Loucy (cell line): ENCODE measurements at regions not wholly inside any gene's neighbourhood (a gene's known extent, or its start where the extent isn't known, plus 50 kb on each side); places are given as distances from the start of the nearest gene placed in this dataset.

ENCODE experiments used
- H2AFZ ChIP-seq: fragments of 200-600 bp; sonication (generic); 2 replicates; pipeline ENCODE4 v1.6.0; 2016; ENCODE audit warnings: antibody characterized with exemption, mild to moderate bottlenecking, low read length, moderate library complexity
- H3F3A ChIP-seq: fragments of 200-600 bp; 2 replicates; pipeline ENCODE4 v1.6.0; 2016; ENCODE audit warnings: antibody characterized with exemption, low read depth, mild to moderate bottlenecking
- H3K27me3 ChIP-seq: fragments of 200-600 bp; sonication (generic); 2 replicates; pipeline ENCODE4 v1.6.1; 2014; ENCODE audit warnings: low read length, mild to moderate bottlenecking; ENCODE audit not compliant: insufficient read depth, poor library complexity, severe bottlenecking
- H3K36me3 ChIP-seq: fragments of 200-600 bp; sonication (generic); 2 replicates; pipeline ENCODE4 v1.6.1; 2016; ENCODE audit warnings: low read length; ENCODE audit not compliant: insufficient read depth
- H3K4me1 ChIP-seq: fragments of 200-600 bp; sonication (generic); 2 replicates; pipeline ENCODE4 v1.5.1; 2014; ENCODE audit warnings: low read length, mild to moderate bottlenecking; ENCODE audit not compliant: insufficient read depth, poor library complexity, severe bottlenecking
- H3K4me2 ChIP-seq: fragments of 200-600 bp; sonication (generic); 2 replicates; pipeline ENCODE4 v1.6.0; 2014; ENCODE audit warnings: antibody characterized with exemption, low read length, low read depth, mild to moderate bottlenecking; ENCODE audit not compliant: poor library complexity, severe bottlenecking
- H3K4me3 ChIP-seq: fragments of 200-600 bp; sonication (generic); 2 replicates; pipeline ENCODE4 v1.5.1; 2014; ENCODE audit warnings: low read length, mild to moderate bottlenecking, mixed read lengths; ENCODE audit not compliant: poor library complexity, severe bottlenecking
- H3K79me2 ChIP-seq: fragments of 200-600 bp; sonication (generic); 2 replicates; pipeline ENCODE4 v1.6.1; 2014; ENCODE audit warnings: low read length; ENCODE audit not compliant: insufficient read depth
- H3K9ac ChIP-seq: fragments of 200-600 bp; sonication (generic); 2 replicates; pipeline ENCODE4 v1.6.0; 2014; ENCODE audit warnings: mild to moderate bottlenecking, low read depth, low read length, moderate library complexity; ENCODE audit not compliant: poor library complexity, severe bottlenecking
- H3K9me2 ChIP-seq: fragments of 200-600 bp; sonication (generic); replicated peaks from 2 replicates; pipeline ENCODE4 v1.6.1; 2016; ENCODE audit warnings: low read depth, low read length, mixed read lengths
- H3K9me3 ChIP-seq: fragments of 200-600 bp; sonication (generic); 2 replicates; pipeline ENCODE4 v1.6.1; 2014; ENCODE audit warnings: mild to moderate bottlenecking, antibody characterized with exemption, low read length, low read depth; ENCODE audit not compliant: insufficient read depth
- H4K20me1 ChIP-seq: fragments of 200-600 bp; sonication (generic); 2 replicates; pipeline ENCODE4 v1.6.0; 2014; ENCODE audit warnings: antibody characterized with exemption, low read length, mild to moderate bottlenecking; ENCODE audit not compliant: insufficient read depth, poor library complexity, severe bottlenecking
- EZH2phosphoT487 ChIP-seq: fragments of 200-600 bp; IDR thresholded peaks from 2 replicates; pipeline ENCODE4 v1.6.1; 2018; ENCODE audit warnings: antibody characterized with exemption, mild to moderate bottlenecking, moderate library complexity, borderline replicate concordance
- TF ChIP-seq, protein P1 (sequence below): fragments of 200-600 bp; sonication (generic); conservative IDR thresholded peaks from 2 replicates; pipeline ENCODE4 v1.5.1; 2014; ENCODE audit warnings: mild to moderate bottlenecking, antibody characterized with exemption, low read length

DNA sequence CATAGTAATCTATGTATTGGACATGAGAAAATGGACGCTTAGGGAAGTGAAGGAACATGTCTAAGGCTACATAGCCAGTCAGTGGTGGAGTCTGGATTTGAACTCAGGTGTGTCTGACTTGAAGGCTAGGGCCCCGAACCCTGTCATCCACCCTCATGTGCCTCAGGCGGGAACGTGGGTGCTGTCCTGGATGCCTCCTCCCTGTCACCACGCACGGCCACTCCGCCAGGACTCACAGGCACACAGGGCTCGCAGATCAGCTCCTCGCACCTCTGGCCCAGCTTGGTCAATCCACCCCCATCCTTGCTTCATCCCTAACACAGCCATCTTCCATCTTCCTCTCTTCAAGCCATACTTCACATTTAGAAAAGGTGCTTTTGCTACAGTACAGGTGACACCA, 154.7 kb downstream of the KCNJ12 start:
- Histone ChIP-seq H3K79me2 (no peaks in the 10 kb centered on the region), H2AFZ (no peak overlapping the region), H3K36me3 (no peaks in the 10 kb centered on the region), H3K9me2 (no peaks in the 10 kb centered on the region), H3K9me3 (peaks cover 4% of the 10 kb centered on the region; the same call in 1 of the 2 replicates), H3K4me3 (no peak overlapping the region), H3K27me3 (no peaks in the 10 kb centered on the region), H3K4me2 (no peak overlapping the region), H3K4me1 (no peaks in the 10 kb centered on the region), H4K20me1 (no peaks in the 10 kb centered on the region), H3F3A (no peaks in the 10 kb centered on the region), H3K9ac (no peak overlapping the region)
- TF ChIP-seq EZH2phosphoT487 = no peak
- TF ChIP-seq, protein P1, sequence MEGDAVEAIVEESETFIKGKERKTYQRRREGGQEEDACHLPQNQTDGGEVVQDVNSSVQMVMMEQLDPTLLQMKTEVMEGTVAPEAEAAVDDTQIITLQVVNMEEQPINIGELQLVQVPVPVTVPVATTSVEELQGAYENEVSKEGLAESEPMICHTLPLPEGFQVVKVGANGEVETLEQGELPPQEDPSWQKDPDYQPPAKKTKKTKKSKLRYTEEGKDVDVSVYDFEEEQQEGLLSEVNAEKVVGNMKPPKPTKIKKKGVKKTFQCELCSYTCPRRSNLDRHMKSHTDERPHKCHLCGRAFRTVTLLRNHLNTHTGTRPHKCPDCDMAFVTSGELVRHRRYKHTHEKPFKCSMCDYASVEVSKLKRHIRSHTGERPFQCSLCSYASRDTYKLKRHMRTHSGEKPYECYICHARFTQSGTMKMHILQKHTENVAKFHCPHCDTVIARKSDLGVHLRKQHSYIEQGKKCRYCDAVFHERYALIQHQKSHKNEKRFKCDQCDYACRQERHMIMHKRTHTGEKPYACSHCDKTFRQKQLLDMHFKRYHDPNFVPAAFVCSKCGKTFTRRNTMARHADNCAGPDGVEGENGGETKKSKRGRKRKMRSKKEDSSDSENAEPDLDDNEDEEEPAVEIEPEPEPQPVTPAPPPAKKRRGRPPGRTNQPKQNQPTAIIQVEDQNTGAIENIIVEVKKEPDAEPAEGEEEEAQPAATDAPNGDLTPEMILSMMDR = no peak

DNA sequence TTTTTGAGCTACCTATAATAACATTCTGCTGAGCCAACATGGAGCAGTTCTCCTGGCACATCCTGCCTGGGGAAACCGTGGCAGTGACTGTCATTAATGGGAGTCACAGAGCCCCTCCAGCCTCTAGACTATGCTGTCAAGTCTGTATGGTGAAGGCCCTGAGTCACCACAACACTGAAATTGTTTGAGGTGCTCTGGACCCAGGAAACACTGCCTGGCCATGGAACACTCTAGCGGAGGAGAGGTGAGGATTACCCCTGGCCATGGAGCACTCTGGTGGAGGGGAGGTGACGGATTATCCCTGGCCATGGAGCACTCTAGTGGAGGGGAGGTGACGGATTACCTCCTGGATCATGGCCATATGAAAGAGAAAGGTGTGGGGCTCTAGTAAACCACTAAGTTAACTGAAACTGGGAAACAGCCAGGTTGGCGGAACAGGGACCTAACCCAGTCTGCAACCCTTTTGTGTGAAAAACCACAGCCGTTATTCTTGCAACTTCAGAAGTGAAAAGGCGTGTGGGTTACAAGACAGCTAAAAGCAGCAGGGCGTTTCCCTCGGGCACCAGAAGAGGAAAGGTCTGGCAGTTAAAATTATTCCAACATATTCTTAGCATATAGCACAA, 156.7 kb downstream of the KCNJ12 start:
- H4K20me1 ChIP-seq = no peaks in the 10 kb centered on the region
- H3K4me3 ChIP-seq = no peak overlapping the region
- no peak for TF ChIP-seq EZH2phosphoT487
- TF ChIP-seq, protein P1 = no peak
- H3F3A ChIP-seq = no peaks in the 10 kb centered on the region
- H3K4me1 ChIP-seq = no peaks in the 10 kb centered on the region
- no peak overlapping the region for H3K9ac ChIP-seq
- H3K9me2 ChIP-seq = no peaks in the 10 kb centered on the region
- H3K36me3 ChIP-seq = no peaks in the 10 kb centered on the region
- H3K4me2 ChIP-seq = no peak overlapping the region
- peaks cover 8% of the 10 kb centered on the region for H3K9me3 ChIP-seq
- H3K79me2 ChIP-seq = no peaks in the 10 kb centered on the region
- H3K27me3 ChIP-seq = no peaks in the 10 kb centered on the region
- no peak overlapping the region for H2AFZ ChIP-seq

DNA sequence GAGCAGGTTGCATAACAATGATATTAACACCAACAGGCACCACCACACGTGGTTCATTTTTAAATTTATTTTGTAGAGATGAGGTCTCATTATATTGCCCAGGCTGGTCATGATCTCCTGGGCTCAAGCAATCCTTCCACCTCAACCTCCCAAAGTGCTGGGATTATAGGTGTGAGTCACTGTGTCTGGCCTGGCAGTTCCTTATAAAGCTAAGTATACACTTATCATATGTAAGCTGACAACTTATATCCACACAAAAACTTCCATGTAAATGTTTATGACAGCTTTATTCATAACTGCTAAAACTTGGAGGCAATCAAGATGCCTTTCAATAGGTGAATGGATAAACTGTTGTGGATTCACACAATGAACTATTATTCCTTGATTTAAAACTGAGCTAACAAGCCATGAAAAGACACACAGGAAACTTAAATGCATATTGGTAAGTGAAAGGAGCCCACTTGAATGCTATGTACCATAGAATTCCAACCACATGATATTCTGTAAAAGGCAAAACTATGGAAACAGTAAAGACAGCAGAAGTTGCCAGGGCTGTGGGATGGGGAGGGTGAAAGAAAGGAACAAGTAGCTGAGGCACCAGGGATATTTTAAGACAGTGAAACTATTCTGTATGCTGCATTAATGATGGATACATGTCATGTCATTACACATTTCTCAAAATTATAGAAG, 156.5 kb upstream of the KCNJ18 start:
- Histone ChIP-seq H3K4me1 (no peaks in the 10 kb centered on the region), H3F3A (no peaks in the 10 kb centered on the region), H2AFZ (no peak overlapping the region), H3K9me2 (no peaks in the 10 kb centered on the region), H3K9me3 (peaks cover 8% of the 10 kb centered on the region; the same call in 1 of the 2 replicates), H3K4me3 (no peak overlapping the region), H4K20me1 (no peaks in the 10 kb centered on the region), H3K27me3 (no peaks in the 10 kb centered on the region), H3K36me3 (no peaks in the 10 kb centered on the region), H3K79me2 (no peaks in the 10 kb centered on the region), H3K9ac (no peak overlapping the region), H3K4me2 (no peak overlapping the region)
- no peak for TF ChIP-seq EZH2phosphoT487
- TF ChIP-seq, protein P1 = no peak
